HepG2 (cell line): ENCODE measurements at regions not wholly inside any gene's neighbourhood (a gene's known extent, or its start where the extent isn't known, plus 50 kb on each side); places are given as distances from the start of the nearest gene placed in this dataset.

Source experiments
- ATAC-seq: fragments of 200-7000 bp; cut with Tn5 transposase; 3 replicates; pipeline ENCODE4 v1.9.1; 2020; ENCODE audit warnings: mild to moderate bottlenecking, moderate library complexity
- BruUV-seq: library from RNA; stranded (reverse); fragments of 400-500 nt; replicated peaks from 2 replicates; lab custom pipeline; 2021; lab: Mats Ljungman, UMichigan
- CTCF ChIA-PET: fragments of 300-600 bp; formaldehyde crosslinking; extraction: SDS; loops from one replicate; lab custom pipeline; 2021; ENCODE audit warnings: low total read pairs, inconsistent platforms, low intra/inter-chr PET ratio; lab: Yijun Ruan, JAX
- POLR2A ChIA-PET: fragments of 350-600 bp; sonication (Branson Sonifier 250); formaldehyde crosslinking; loops from one replicate; lab custom pipeline; 2020; ENCODE audit warnings: antibody characterized with exemption, inconsistent platforms; lab: Yijun Ruan, JAX
- DNase-seq: peaks from one replicate; pipeline ENCODE4 v3.0.0-alpha.2; 2015; ENCODE audit warnings: low spot score
- FAIRE-seq: peaks from 3 replicates; lab custom pipeline; 2011; peaks lifted over from hg19 to GRCh38; lab: Jason Lieb, UNC
- H2AFZ ChIP-seq: one replicate; pipeline ENCODE4 v1.6.1; 2011; ENCODE audit warnings: low read length, inconsistent platforms
- H3K27ac ChIP-seq: fragments of 300-600 bp; 3 replicates; pipeline ENCODE4 v1.8.0; 2011; ENCODE audit warnings: mixed run types, mild to moderate bottlenecking, mixed read lengths, low read length, inconsistent platforms; ENCODE audit not compliant: insufficient read depth; ENCODE audit errors: extremely low read length
- H3K27me3 ChIP-seq, 2 experiments: fragments of 200-600 bp in 1 of 2; 2 replicates in 1 of 2; 3 replicates in 1 of 2; pipeline versions ENCODE4 v1.6.0 to v1.8.0; 2011; ENCODE audit warnings: low read length in 2 of 2, mild to moderate bottlenecking in 2 of 2, moderate library complexity in 2 of 2, inconsistent platforms in 1 of 2; ENCODE audit not compliant: insufficient read depth in 2 of 2, control insufficient read depth in 1 of 2
- H3K36me3 ChIP-seq, 2 experiments: fragments of 200-600 bp in 1 of 2; replicated peaks in 1 of 2; 2 replicates in 1 of 2; 3 replicates in 1 of 2; pipeline versions ENCODE4 v1.5.1 to v1.8.0; 2011; ENCODE audit warnings: low read length in 2 of 2, inconsistent platforms in 1 of 2; ENCODE audit not compliant: insufficient read depth in 2 of 2, control insufficient read depth in 1 of 2
- H3K4me1 ChIP-seq: 2 replicates; pipeline ENCODE4 v1.5.1; 2012; ENCODE audit warnings: low read length, inconsistent platforms; ENCODE audit not compliant: insufficient read depth
- H3K4me2 ChIP-seq: 2 replicates; pipeline ENCODE4 v1.6.0; 2011; ENCODE audit warnings: low read depth, low read length, inconsistent platforms
- H3K4me3 ChIP-seq, 3 experiments: fragments of 200-600 bp in 1 of 3; sonication (generic), shearing (Covaris generic) in 1 of 3; replicated peaks in 1 of 3; 2 replicates each; pipeline ENCODE4 v1.5.1; 2011 to 2016; ENCODE audit warnings: low read length in 3 of 3, inconsistent platforms in 2 of 3, low read depth in 2 of 3, mild to moderate bottlenecking in 2 of 3, control low read depth in 1 of 3, mixed read lengths in 1 of 3; ENCODE audit not compliant: insufficient read depth in 1 of 3
- H3K79me2 ChIP-seq: one replicate; pipeline ENCODE4 v1.6.1; 2011; ENCODE audit warnings: low read length, inconsistent platforms; ENCODE audit not compliant: insufficient read depth
- H3K9ac ChIP-seq: 2 replicates; pipeline ENCODE4 v1.6.0; 2011; ENCODE audit warnings: mild to moderate bottlenecking, low read depth, low read length, inconsistent platforms; ENCODE audit not compliant: insufficient read depth
- H3K9me3 ChIP-seq: 2 replicates; pipeline ENCODE4 v1.5.1; 2012; ENCODE audit warnings: mild to moderate bottlenecking, low read length
- H4K20me1 ChIP-seq: 2 replicates; pipeline ENCODE4 v1.6.0; 2011; ENCODE audit warnings: inconsistent platforms, mild to moderate bottlenecking, low read length, moderate library complexity; ENCODE audit not compliant: insufficient read depth
- FOXO4 ChIP-seq: sonication (generic); formaldehyde crosslinking; conservative IDR thresholded peaks from 2 replicates; pipeline ENCODE4 v1.8.1; 2023; ENCODE audit warnings: missing genetic modification reagents
- MXI1 ChIP-seq: IDR thresholded peaks from 3 replicates; pipeline ENCODE4 v1.6.1; 2012; ENCODE audit warnings: low read depth, low read length, inconsistent platforms, borderline replicate concordance
- NFE2L1 ChIP-seq: sonication (generic); formaldehyde crosslinking; IDR thresholded peaks from 2 replicates; pipeline ENCODE4 v1.4.0; 2020; ENCODE audit warnings: missing genetic modification reagents, mild to moderate bottlenecking, borderline replicate concordance
- NPAS2 ChIP-seq: sonication (generic); formaldehyde crosslinking; IDR thresholded peaks from 2 replicates; pipeline ENCODE4 v1.8.0; 2022; ENCODE audit warnings: mild to moderate bottlenecking, missing genetic modification reagents, borderline replicate concordance
- ZBTB21 ChIP-seq: sonication (generic); formaldehyde crosslinking; IDR thresholded peaks from 2 replicates; pipeline ENCODE4 v1.4.0; 2020; ENCODE audit warnings: missing genetic modification reagents
- ZNF772 ChIP-seq: sonication (generic); formaldehyde crosslinking; IDR thresholded peaks from 2 replicates; pipeline ENCODE4 v1.5.0; 2020; ENCODE audit warnings: mild to moderate bottlenecking, missing genetic modification reagents
- WGBS: methylation state at CpG from one replicate; pipeline ENCODE4 v1.1.6; 2017; ENCODE audit warnings: low lambda C conversion rate; 5-methylcytosine and 5-hydroxymethylcytosine counted together
- in situ Hi-C: cut with HindIII; loops from 2 replicates; pipeline ENCODE4 v1.10.0; 2017; ENCODE audit warnings: low pct_unique_long_range_greater_than_20kb; ENCODE audit not compliant: extremely low pct_ligation_motif_present
- intact Hi-C: fragments of 100-400 bp; cut with micrococcal nuclease; formaldehyde crosslinking; loops from one replicate; pipeline ENCODE4 v1.10.0; 2022; ENCODE audit not compliant: unreplicated experiment
- TF ChIP-seq, protein P1 (sequence below): sonication (generic); formaldehyde crosslinking; IDR thresholded peaks from 2 replicates; pipeline ENCODE4 v1.4.0; 2020; ENCODE audit warnings: mild to moderate bottlenecking, missing genetic modification reagents, borderline replicate concordance

- DNase-seq (no peak), FAIRE-seq (no peak), ATAC-seq (no peak)
- Histone ChIP-seq H3K79me2 (no peaks in the 10 kb centered on the region), H3K9me3 (peaks cover 93% of the 10 kb centered on the region), H3K4me2 (no peak overlapping the region), H3K4me3 (no peak overlapping the region), H3K27ac (no peak overlapping the region), H3K36me3 (no peaks in the 10 kb centered on the region), H2AFZ (no peak overlapping the region), H4K20me1 (no peaks in the 10 kb centered on the region), H3K27me3 (no peaks in the 10 kb centered on the region), H3K9ac (no peak overlapping the region), H3K4me1 (no peaks in the 10 kb centered on the region)
- intact Hi-C loops = no loop called here
- BruUV-seq = no TSS peak
- WGBS = 42% methylated on average over 1 of the region's 1 CpG
- TF ChIP-seq NPAS2 (CRISPR knock-in tag) = no peak
- no peak for TF ChIP-seq FOXO4 (CRISPR knock-in tag)
- in situ Hi-C loops = no loop called here
- CTCF ChIA-PET = no interaction called here
- POLR2A ChIA-PET = no interaction called here
These were observed 847.3 kb upstream of the ADAMTS5 start for GRCh38 chr21:27814226-27814625.

- Histone ChIP-seq H3K27me3 (no peaks in the 10 kb centered on the region), H3K4me3 (no peak overlapping the region), H3K4me1 (no peaks in the 10 kb centered on the region), H3K9ac (no peak overlapping the region), H3K9me3 (peaks cover 93% of the 10 kb centered on the region), H3K27ac (no peak overlapping the region), H2AFZ (no peak overlapping the region), H4K20me1 (no peaks in the 10 kb centered on the region), H3K79me2 (no peaks in the 10 kb centered on the region), H3K4me2 (no peak overlapping the region), H3K36me3 (no peaks in the 10 kb centered on the region)
- FAIRE-seq (no peak), DNase-seq (no peak), ATAC-seq (no peak)
- no TSS peak for BruUV-seq
- in situ Hi-C loops (no loop called here), intact Hi-C loops (no loop called here)
- ChIA-PET POLR2A (no interaction called here), CTCF (no interaction called here)
- TF ChIP-seq, protein P1, sequence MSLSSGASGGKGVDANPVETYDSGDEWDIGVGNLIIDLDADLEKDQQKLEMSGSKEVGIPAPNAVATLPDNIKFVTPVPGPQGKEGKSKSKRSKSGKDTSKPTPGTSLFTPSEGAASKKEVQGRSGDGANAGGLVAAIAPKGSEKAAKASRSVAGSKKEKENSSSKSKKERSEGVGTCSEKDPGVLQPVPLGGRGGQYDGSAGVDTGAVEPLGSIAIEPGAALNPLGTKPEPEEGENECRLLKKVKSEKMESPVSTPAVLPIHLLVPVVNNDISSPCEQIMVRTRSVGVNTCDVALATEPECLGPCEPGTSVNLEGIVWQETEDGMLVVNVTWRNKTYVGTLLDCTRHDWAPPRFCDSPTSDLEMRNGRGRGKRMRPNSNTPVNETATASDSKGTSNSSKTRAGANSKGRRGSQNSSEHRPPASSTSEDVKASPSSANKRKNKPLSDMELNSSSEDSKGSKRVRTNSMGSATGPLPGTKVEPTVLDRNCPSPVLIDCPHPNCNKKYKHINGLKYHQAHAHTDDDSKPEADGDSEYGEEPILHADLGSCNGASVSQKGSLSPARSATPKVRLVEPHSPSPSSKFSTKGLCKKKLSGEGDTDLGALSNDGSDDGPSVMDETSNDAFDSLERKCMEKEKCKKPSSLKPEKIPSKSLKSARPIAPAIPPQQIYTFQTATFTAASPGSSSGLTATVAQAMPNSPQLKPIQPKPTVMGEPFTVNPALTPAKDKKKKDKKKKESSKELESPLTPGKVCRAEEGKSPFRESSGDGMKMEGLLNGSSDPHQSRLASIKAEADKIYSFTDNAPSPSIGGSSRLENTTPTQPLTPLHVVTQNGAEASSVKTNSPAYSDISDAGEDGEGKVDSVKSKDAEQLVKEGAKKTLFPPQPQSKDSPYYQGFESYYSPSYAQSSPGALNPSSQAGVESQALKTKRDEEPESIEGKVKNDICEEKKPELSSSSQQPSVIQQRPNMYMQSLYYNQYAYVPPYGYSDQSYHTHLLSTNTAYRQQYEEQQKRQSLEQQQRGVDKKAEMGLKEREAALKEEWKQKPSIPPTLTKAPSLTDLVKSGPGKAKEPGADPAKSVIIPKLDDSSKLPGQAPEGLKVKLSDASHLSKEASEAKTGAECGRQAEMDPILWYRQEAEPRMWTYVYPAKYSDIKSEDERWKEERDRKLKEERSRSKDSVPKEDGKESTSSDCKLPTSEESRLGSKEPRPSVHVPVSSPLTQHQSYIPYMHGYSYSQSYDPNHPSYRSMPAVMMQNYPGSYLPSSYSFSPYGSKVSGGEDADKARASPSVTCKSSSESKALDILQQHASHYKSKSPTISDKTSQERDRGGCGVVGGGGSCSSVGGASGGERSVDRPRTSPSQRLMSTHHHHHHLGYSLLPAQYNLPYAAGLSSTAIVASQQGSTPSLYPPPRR = no peak
- TF ChIP-seq NFE2L1 (CRISPR knock-in tag) (no peak), ZNF772 (CRISPR knock-in tag) (no peak), MXI1 (no peak), ZBTB21 (CRISPR knock-in tag) (no peak)
- WGBS = 48% methylated on average over 8 of the region's 8 CpGs
These were observed 846.9 kb upstream of the ADAMTS5 start for GRCh38 chr21:27813750-27814149.
